HG02840 (cell line): ENCODE measurements at regions not wholly inside any gene's neighbourhood (a gene's known extent, or its start where the extent isn't known, plus 50 kb on each side); places are given as distances from the start of the nearest gene placed in this dataset.
"Not testable (repeated sequence)": the region's sequence is repeated elsewhere in the genome, so short reads cannot be mapped to it uniquely, and the experiment has no call there.

Source experiments
- ATAC-seq: cut with Tn5 transposase; IDR thresholded peaks from one replicate; pipeline ENCODE4 v1.9.1; 2021; ENCODE audit warnings: mild to moderate bottlenecking, moderate library complexity, moderate number of reproducible peaks; ENCODE audit not compliant: unreplicated experiment, low FRiP score

- no peak for ATAC-seq
Measured at GRCh38 chr21:14058566-14058965, 152.2 kb downstream of the LIPI start.

GRCh38 chr21:14057841-14058481 is 152.8 kb downstream of the LIPI start:
- ATAC-seq: not testable (repeated sequence)

GRCh38 chr21:14057313-14057712 is 153.4 kb downstream of the LIPI start:
- no peak for ATAC-seq

GRCh38 chr21:14056771-14057191 is 154.0 kb downstream of the LIPI start:
- no peak for ATAC-seq

- not testable (repeated sequence) for ATAC-seq
Measured at GRCh38 chr21:14055746-14056515, 154.8 kb downstream of the LIPI start.

GRCh38 chr21:14054682-14055081 is 156.1 kb downstream of the LIPI start:
- no peak for ATAC-seq

- no peak for ATAC-seq
Measured at GRCh38 chr21:14050121-14050520, 160.6 kb downstream of the LIPI start.

- no peak for ATAC-seq
Measured at GRCh38 chr21:14046401-14046800, 164.4 kb downstream of the LIPI start.

- no peak for ATAC-seq
Measured at GRCh38 chr21:14040386-14040785, 170.4 kb downstream of the LIPI start.

GRCh38 chr21:14028619-14029018 is 182.1 kb downstream of the LIPI start:
- ATAC-seq: not testable (repeated sequence)

GRCh38 chr21:14027235-14027869 is 183.4 kb downstream of the LIPI start:
- peak; percentile 100 for ATAC-seq

GRCh38 chr21:14020108-14020507 is 190.6 kb downstream of the LIPI start:
- not testable (repeated sequence) for ATAC-seq

GRCh38 chr21:14015841-14016240 is 194.9 kb downstream of the LIPI start:
- ATAC-seq: not testable (repeated sequence)

- ATAC-seq: not testable (repeated sequence)
Measured at GRCh38 chr21:14013623-14014498, 196.9 kb downstream of the LIPI start.

GRCh38 chr21:14013056-14013603 is 197.6 kb downstream of the LIPI start:
- ATAC-seq: no peak

- no peak for ATAC-seq
Measured at GRCh38 chr21:14012409-14012808, 198.3 kb downstream of the LIPI start.

- not testable (repeated sequence) for ATAC-seq
Measured at GRCh38 chr21:14011751-14012150, 199.0 kb downstream of the LIPI start.

- ATAC-seq: not testable (repeated sequence)
Measured at GRCh38 chr21:14011149-14011548, 199.6 kb downstream of the LIPI start.

- no peak for ATAC-seq
Measured at GRCh38 chr21:14010729-14011128, 200.0 kb downstream of the LIPI start.

- not testable (repeated sequence) for ATAC-seq
Measured at GRCh38 chr21:14009990-14010389, 200.8 kb downstream of the LIPI start.
